ENCODE measurements at regions not wholly inside any gene's neighbourhood (a gene's known extent, or its start where the extent isn't known, plus 50 kb on each side); places are given as distances from the start of the nearest gene placed in this dataset.

DNA sequence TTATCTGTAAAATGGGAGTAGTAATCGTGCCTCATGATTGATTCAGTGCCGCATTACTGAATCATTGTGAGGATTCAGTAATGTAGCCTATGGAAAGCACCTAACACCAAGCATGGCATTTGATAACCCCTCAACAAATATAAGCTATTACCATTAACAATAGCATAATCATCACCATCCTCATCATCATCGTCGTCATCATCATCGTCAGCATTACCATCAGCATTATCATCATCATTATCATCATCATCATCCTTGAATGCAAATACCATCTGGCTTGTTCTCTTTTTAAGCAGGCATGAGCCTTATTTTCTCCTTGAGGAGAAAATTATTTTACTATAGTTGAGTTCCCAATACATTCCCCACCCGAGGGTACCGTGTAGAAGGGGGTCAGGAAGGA, 115.4 kb upstream of the PTPRG start:
- Histone ChIP-seq H3K4me2 (ENCODE audit: low read depth, low read length) (no peak overlapping the region), H4K20me1 (ENCODE audit: insufficient read depth, low read length) (no peaks in the 10 kb centered on the region), H3K9me3 (ENCODE audit: low read length) (no peaks in the 10 kb centered on the region), H3K79me2 (ENCODE audit: insufficient read depth, low read length) (no peaks in the 10 kb centered on the region), H3K9ac (ENCODE audit: insufficient read depth, low read depth, low read length) (no peak overlapping the region), H3K4me3 (replicated peaks in 1 of 3; ENCODE audit: insufficient read depth in 1 of 3, low read depth in 2 of 3, low read length in 3 of 3) (no peak overlapping the region), H3K4me1 (ENCODE audit: insufficient read depth, low read length) (peaks cover 7% of the 10 kb centered on the region; the same call in 1 of the 2 replicates), H3K27ac (ENCODE audit: extremely low read length, insufficient read depth, low read length) (no peak overlapping the region), H2AFZ (ENCODE audit: low read length) (no peak overlapping the region), H3K36me3 (replicated peaks in 1 of 2; ENCODE audit: control insufficient read depth in 1 of 2, insufficient read depth in 2 of 2, low read length in 2 of 2) (no peaks in the 10 kb centered on the region), H3K27me3 (ENCODE audit: control insufficient read depth in 1 of 2, insufficient read depth in 2 of 2, low read length in 2 of 2) (no peaks in the 10 kb centered on the region)
- DNase-seq (ENCODE audit: low spot score) (no peak), ATAC-seq (no peak), FAIRE-seq (no peak)
- intact Hi-C loops (cut with micrococcal nuclease; ENCODE audit: unreplicated experiment): no loop called here
- in situ Hi-C loops (cut with HindIII; ENCODE audit: extremely low pct_ligation_motif_present, low pct_unique_long_range_greater_than_20kb): no loop called here
- CTCF ChIA-PET (ENCODE audit: low intra/inter-chr PET ratio, low total read pairs): no interaction called here
- no TSS peak for BruUV-seq (replicated peaks)
- 63% methylated on average over 7 of the region's 7 CpGs for WGBS (ENCODE audit: low lambda C conversion rate)
- TF ChIP-seq ZNF672 (CRISPR knock-in tag; IDR thresholded peaks at IDR 0.05): no peak
- TF ChIP-seq CREB1 (IDR thresholded peaks at IDR 0.05): peak; percentile 87
- no peak for TF ChIP-seq CREB1 (CRISPR knock-in tag; IDR thresholded peaks at IDR 0.05)
- POLR2A ChIA-PET: no interaction called here

DNA sequence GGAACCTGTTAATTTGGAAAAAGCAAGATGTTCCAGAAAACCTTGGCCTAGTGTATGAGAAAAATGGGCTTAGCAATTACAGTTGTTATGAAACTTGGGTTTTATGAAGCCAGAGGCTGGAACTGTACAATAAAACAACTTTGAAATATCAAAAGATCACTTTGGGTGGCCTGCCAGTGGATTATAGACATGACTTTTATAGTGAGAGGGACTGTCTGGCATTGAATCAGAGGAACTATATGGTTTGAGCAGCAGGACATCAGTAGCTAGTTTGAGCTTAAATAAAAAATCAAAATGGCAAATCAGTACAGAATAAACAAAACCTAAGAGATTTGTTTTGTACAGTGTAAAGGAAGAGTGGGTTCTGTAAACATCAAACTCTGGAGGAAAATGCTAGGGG, 115.0 kb upstream of the PTPRG start:
- no peak for TF ChIP-seq KLF11 (CRISPR knock-in tag; IDR thresholded peaks at IDR 0.05)
- TF ChIP-seq, protein P1, sequence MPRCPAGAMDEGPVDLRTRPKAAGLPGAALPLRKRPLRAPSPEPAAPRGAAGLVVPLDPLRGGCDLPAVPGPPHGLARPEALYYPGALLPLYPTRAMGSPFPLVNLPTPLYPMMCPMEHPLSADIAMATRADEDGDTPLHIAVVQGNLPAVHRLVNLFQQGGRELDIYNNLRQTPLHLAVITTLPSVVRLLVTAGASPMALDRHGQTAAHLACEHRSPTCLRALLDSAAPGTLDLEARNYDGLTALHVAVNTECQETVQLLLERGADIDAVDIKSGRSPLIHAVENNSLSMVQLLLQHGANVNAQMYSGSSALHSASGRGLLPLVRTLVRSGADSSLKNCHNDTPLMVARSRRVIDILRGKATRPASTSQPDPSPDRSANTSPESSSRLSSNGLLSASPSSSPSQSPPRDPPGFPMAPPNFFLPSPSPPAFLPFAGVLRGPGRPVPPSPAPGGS (CRISPR knock-in tag; IDR thresholded peaks at IDR 0.05): no peak
- TF ChIP-seq SRSF4 (IDR thresholded peaks at IDR 0.05; ENCODE audit: low read depth, low read length, poor library complexity, severe bottlenecking): no peak
- TF ChIP-seq ZNF282 (IDR thresholded peaks at IDR 0.05; ENCODE audit: partially characterized antibody): no peak
- TF ChIP-seq ARID5B (CRISPR knock-in tag; IDR thresholded peaks at IDR 0.05): no peak
- DNase-seq (ENCODE audit: low spot score): no peak

More for the DNA sequence above, 115.0 kb upstream of the PTPRG start:
- ChIA-PET CTCF (ENCODE audit: low intra/inter-chr PET ratio, low total read pairs) (no interaction called here), POLR2A (no interaction called here)
- H4K20me1 ChIP-seq (ENCODE audit: insufficient read depth, low read length): no peaks in the 10 kb centered on the region
- no peak overlapping the region for H3K9ac ChIP-seq (ENCODE audit: insufficient read depth, low read depth, low read length)
- H2AFZ ChIP-seq (ENCODE audit: low read length): no peak overlapping the region
- intact Hi-C loops (cut with micrococcal nuclease; ENCODE audit: unreplicated experiment) (no loop called here), in situ Hi-C loops (cut with HindIII; ENCODE audit: extremely low pct_ligation_motif_present, low pct_unique_long_range_greater_than_20kb) (no loop called here)
- FAIRE-seq: no peak
- no peaks in the 10 kb centered on the region for H3K27me3 ChIP-seq (ENCODE audit: control insufficient read depth in 1 of 2, insufficient read depth in 2 of 2, low read length in 2 of 2)
- no peak overlapping the region for H3K4me3 ChIP-seq (replicated peaks in 1 of 3; ENCODE audit: insufficient read depth in 1 of 3, low read depth in 2 of 3, low read length in 3 of 3)
- H3K4me2 ChIP-seq (ENCODE audit: low read depth, low read length): no peak overlapping the region
- no peaks in the 10 kb centered on the region for H3K79me2 ChIP-seq (ENCODE audit: insufficient read depth, low read length)
- no peak for ATAC-seq
- H3K27ac ChIP-seq (ENCODE audit: extremely low read length, insufficient read depth, low read length): no peak overlapping the region
- H3K36me3 ChIP-seq (replicated peaks in 1 of 2; ENCODE audit: control insufficient read depth in 1 of 2, insufficient read depth in 2 of 2, low read length in 2 of 2): no peaks in the 10 kb centered on the region
- no peaks in the 10 kb centered on the region for H3K9me3 ChIP-seq (ENCODE audit: low read length)
- no TSS peak for BruUV-seq (replicated peaks)
- H3K4me1 ChIP-seq (ENCODE audit: insufficient read depth, low read length): peaks cover 7% of the 10 kb centered on the region; the same call in 1 of the 2 replicates
